Spinal cord (tissue), 9 donors: ENCODE measurements at regions not wholly inside any gene's neighbourhood (a gene's known extent, or its start where the extent isn't known, plus 50 kb on each side); places are given as distances from the start of the nearest gene placed in this dataset.
A peak's percentile ranks its signal among the peaks of the same experiment; 100 is the strongest.

Source experiments
- DNase-seq, 6 donors: peaks; one replicate each; pipeline versions ENCODE4 v3.0.0 to v3.0.0-alpha.2; 2013 to 2015; ENCODE audit warnings: low spot score in 6 of 6, low read depth in 4 of 6
- H3K27ac ChIP-seq: one replicate; pipeline ENCODE4 v1.5.1; 2013; ENCODE audit warnings: low read depth, low read length, control low read depth
- H3K27me3 ChIP-seq: one replicate; pipeline ENCODE4 v1.6.1; 2013; ENCODE audit warnings: low read length; ENCODE audit not compliant: control insufficient read depth, insufficient read depth
- H3K36me3 ChIP-seq: one replicate; pipeline ENCODE4 v1.6.1; 2013; ENCODE audit warnings: low read length; ENCODE audit not compliant: control insufficient read depth, insufficient read depth
- H3K4me1 ChIP-seq: one replicate; pipeline ENCODE4 v1.6.1; 2013; ENCODE audit warnings: low read length; ENCODE audit not compliant: control insufficient read depth, insufficient read depth
- H3K4me3 ChIP-seq: one replicate; pipeline ENCODE4 v1.5.1; 2013; ENCODE audit warnings: low read depth, low read length, control low read depth
- H3K9me3 ChIP-seq: one replicate; pipeline ENCODE4 v1.6.1; 2013; ENCODE audit warnings: low read length; ENCODE audit not compliant: control insufficient read depth, insufficient read depth
- WGBS: methylation state at CpG from one replicate; pipeline ENCODE4 v1.1.5; 2013; ENCODE audit warnings: missing lambda C conversion rate; ENCODE audit not compliant: insufficient coverage; 5-methylcytosine and 5-hydroxymethylcytosine counted together
- donor health status: healthy.

- Histone ChIP-seq H3K27ac (no peak overlapping the region), H3K4me3 (no peak overlapping the region), H3K36me3 (no peaks in the 10 kb centered on the region), H3K27me3 (no peaks in the 10 kb centered on the region), H3K4me1 (no peaks in the 10 kb centered on the region), H3K9me3 (no peaks in the 10 kb centered on the region)
- no peak for DNase-seq
Measured at GRCh38 chr14:71296184-71296583, 388.9 kb downstream of the PCNX1 start.

GRCh38 chr14:71300566-71301330, 393.5 kb downstream of the PCNX1 start:
- Histone ChIP-seq H3K9me3 (no peaks in the 10 kb centered on the region), H3K27me3 (no peaks in the 10 kb centered on the region), H3K4me3 (no peak overlapping the region), H3K27ac (no peak overlapping the region), H3K36me3 (no peaks in the 10 kb centered on the region), H3K4me1 (no peaks in the 10 kb centered on the region)
- WGBS: 100% methylated on average over 1 of the region's 5 CpGs
- no peak for DNase-seq

GRCh38 chr14:71301611-71302010, 394.4 kb downstream of the PCNX1 start:
- 50% methylated on average over 2 of the region's 2 CpGs for WGBS
- Histone ChIP-seq H3K36me3 (no peaks in the 10 kb centered on the region), H3K27me3 (no peaks in the 10 kb centered on the region), H3K4me3 (no peak overlapping the region), H3K4me1 (no peaks in the 10 kb centered on the region), H3K27ac (no peak overlapping the region), H3K9me3 (no peaks in the 10 kb centered on the region)
- peak in 4 of 6 donors; percentile 11 to 65 (median 42) for DNase-seq

- Histone ChIP-seq H3K27me3 (no peaks in the 10 kb centered on the region), H3K27ac (no peak overlapping the region), H3K4me1 (no peaks in the 10 kb centered on the region), H3K36me3 (no peaks in the 10 kb centered on the region), H3K4me3 (no peak overlapping the region), H3K9me3 (no peaks in the 10 kb centered on the region)
- no peak for DNase-seq
- WGBS: 88% methylated on average over 6 of the region's 6 CpGs
Measured at GRCh38 chr14:71304690-71305089, 397.4 kb downstream of the PCNX1 start.

GRCh38 chr14:71308671-71309070, 401.4 kb downstream of the PCNX1 start:
- Histone ChIP-seq H3K9me3 (no peaks in the 10 kb centered on the region), H3K4me1 (no peaks in the 10 kb centered on the region), H3K27me3 (no peaks in the 10 kb centered on the region), H3K36me3 (no peaks in the 10 kb centered on the region), H3K4me3 (no peak overlapping the region), H3K27ac (no peak overlapping the region)
- DNase-seq: no peak
- 80% methylated on average over 1 of the region's 1 CpG for WGBS

GRCh38 chr14:71309756-71310155, 402.5 kb downstream of the PCNX1 start:
- Histone ChIP-seq H3K4me1 (no peaks in the 10 kb centered on the region), H3K36me3 (no peaks in the 10 kb centered on the region), H3K9me3 (no peaks in the 10 kb centered on the region), H3K4me3 (no peak overlapping the region), H3K27ac (no peak overlapping the region), H3K27me3 (no peaks in the 10 kb centered on the region)
- no peak for DNase-seq
- 100% methylated on average over 2 of the region's 2 CpGs for WGBS

GRCh38 chr14:71311061-71311460, 403.8 kb downstream of the PCNX1 start:
- DNase-seq: peak in 1 of 6 donors; percentile 49
- H3K9me3 ChIP-seq: no peaks in the 10 kb centered on the region
- no peaks in the 10 kb centered on the region for H3K27me3 ChIP-seq
- H3K4me3 ChIP-seq: no peak overlapping the region
- no peak overlapping the region for H3K27ac ChIP-seq
- 76% methylated on average over 9 of the region's 10 CpGs for WGBS
- H3K36me3 ChIP-seq: no peaks in the 10 kb centered on the region
- no peaks in the 10 kb centered on the region for H3K4me1 ChIP-seq

GRCh38 chr14:71314717-71315116, 407.5 kb downstream of the PCNX1 start:
- no peaks in the 10 kb centered on the region for H3K9me3 ChIP-seq
- DNase-seq: no peak
- H3K27me3 ChIP-seq: no peaks in the 10 kb centered on the region
- no peak overlapping the region for H3K4me3 ChIP-seq
- 95% methylated on average over 2 of the region's 2 CpGs for WGBS
- H3K4me1 ChIP-seq: peaks cover 2% of the 10 kb centered on the region
- no peak overlapping the region for H3K27ac ChIP-seq
- H3K36me3 ChIP-seq: no peaks in the 10 kb centered on the region

GRCh38 chr14:71317385-71318096, 410.3 kb downstream of the PCNX1 start:
- DNase-seq: peak in 1 of 6 donors; percentile 81
- Histone ChIP-seq H3K4me3 (no peak overlapping the region), H3K4me1 (peaks cover 6% of the 10 kb centered on the region), H3K27me3 (no peaks in the 10 kb centered on the region), H3K9me3 (no peaks in the 10 kb centered on the region), H3K36me3 (no peaks in the 10 kb centered on the region), H3K27ac (no peak overlapping the region)
- 81% methylated on average over 2 of the region's 4 CpGs for WGBS

- H3K4me3 ChIP-seq: no peak overlapping the region
- no peak overlapping the region for H3K27ac ChIP-seq
- no CpG with 5 or more reads among the region's 2 CpGs for WGBS
- H3K36me3 ChIP-seq: no peaks in the 10 kb centered on the region
- no peaks in the 10 kb centered on the region for H3K9me3 ChIP-seq
- peaks cover 6% of the 10 kb centered on the region for H3K4me1 ChIP-seq
- no peaks in the 10 kb centered on the region for H3K27me3 ChIP-seq
- no peak for DNase-seq
Measured at GRCh38 chr14:71318097-71318459, 410.8 kb downstream of the PCNX1 start.
